OCI-LY1 (cell line): ENCODE measurements at regions not wholly inside any gene's neighbourhood (a gene's known extent, or its start where the extent isn't known, plus 50 kb on each side); places are given as distances from the start of the nearest gene placed in this dataset.

Source experiments
- H2AFZ ChIP-seq: fragments of 200-600 bp; sonication (generic), shearing (Covaris generic); 2 replicates; pipeline ENCODE4 v1.6.0; 2014; ENCODE audit warnings: antibody characterized with exemption, mild to moderate bottlenecking, low read length
- H3F3A ChIP-seq: fragments of 200-600 bp; sonication (generic), shearing (Covaris generic); 2 replicates; pipeline ENCODE4 v1.6.0; 2014; ENCODE audit warnings: mild to moderate bottlenecking, antibody characterized with exemption, low read length, moderate library complexity; ENCODE audit not compliant: insufficient read depth
- H3K27ac ChIP-seq: fragments of 200-600 bp; sonication (generic); 2 replicates; pipeline ENCODE4 v1.5.1; 2014; ENCODE audit warnings: low read length, mixed run types, mild to moderate bottlenecking, low read depth; ENCODE audit not compliant: poor library complexity, severe bottlenecking
- H3K27me3 ChIP-seq: fragments of 200-600 bp; sonication (generic); 2 replicates; pipeline ENCODE4 v1.6.0; 2014; ENCODE audit warnings: antibody characterized with exemption, mild to moderate bottlenecking, low read length, moderate library complexity; ENCODE audit not compliant: insufficient read depth
- H3K36me3 ChIP-seq: fragments of 200-600 bp; sonication (generic); 2 replicates; pipeline ENCODE4 v1.6.1; 2014; ENCODE audit warnings: mild to moderate bottlenecking, antibody characterized with exemption, low read length, moderate library complexity, mixed read lengths; ENCODE audit not compliant: insufficient read depth
- H3K4me1 ChIP-seq: fragments of 200-600 bp; sonication (generic); 2 replicates; pipeline ENCODE4 v1.5.1; 2014; ENCODE audit warnings: mild to moderate bottlenecking, low read length, moderate library complexity; ENCODE audit not compliant: insufficient read depth, severe bottlenecking
- H3K4me2 ChIP-seq: fragments of 200-600 bp; sonication (generic), shearing (Covaris generic); 2 replicates; pipeline ENCODE4 v1.6.1; 2014; ENCODE audit warnings: low read length
- H3K4me3 ChIP-seq: fragments of 200-600 bp; sonication (generic); 2 replicates; pipeline ENCODE4 v1.5.1; 2014; ENCODE audit warnings: low read length, low read depth, mild to moderate bottlenecking, mixed read lengths; ENCODE audit not compliant: poor library complexity, severe bottlenecking
- H3K79me2 ChIP-seq: fragments of 200-600 bp; shearing (Covaris generic); 2 replicates; pipeline ENCODE4 v1.6.1; 2016; ENCODE audit warnings: mixed run types, low read length, mixed read lengths; ENCODE audit not compliant: insufficient read depth
- H3K9ac ChIP-seq: fragments of 200-600 bp; sonication (generic), shearing (Covaris generic); 2 replicates; pipeline ENCODE4 v1.6.1; 2014; ENCODE audit warnings: mild to moderate bottlenecking, low read length, mixed read lengths
- H3K9me2 ChIP-seq: fragments of 200-600 bp; sonication (generic), shearing (Covaris generic); 2 replicates; pipeline ENCODE4 v1.6.1; 2014; ENCODE audit warnings: low read depth, mild to moderate bottlenecking, low read length, mixed read lengths
- H3K9me3 ChIP-seq: fragments of 200-600 bp; shearing (Covaris generic); 2 replicates; pipeline ENCODE4 v1.6.1; 2014; ENCODE audit warnings: low read length, mixed read lengths
- H4K20me1 ChIP-seq: fragments of 200-600 bp; sonication (generic), shearing (Covaris generic); 2 replicates; pipeline ENCODE4 v1.6.0; 2016; ENCODE audit warnings: mild to moderate bottlenecking, low read length; ENCODE audit not compliant: insufficient read depth
- EZH2 ChIP-seq: fragments of 200-600 bp; sonication (generic), shearing (Covaris generic); IDR thresholded peaks from 2 replicates; pipeline ENCODE4 v1.8.0; 2017; ENCODE audit warnings: borderline replicate concordance, mixed run types, mild to moderate bottlenecking, antibody characterized with exemption, low read length, moderate library complexity, mixed read lengths
- TF ChIP-seq, protein P1 (sequence below): fragments of 200-600 bp; sonication (generic), shearing (Covaris generic); IDR thresholded peaks from 2 replicates; pipeline ENCODE4 v1.5.1; 2017; ENCODE audit warnings: mild to moderate bottlenecking, antibody characterized with exemption, low read length, moderate library complexity, mixed read lengths

DNA sequence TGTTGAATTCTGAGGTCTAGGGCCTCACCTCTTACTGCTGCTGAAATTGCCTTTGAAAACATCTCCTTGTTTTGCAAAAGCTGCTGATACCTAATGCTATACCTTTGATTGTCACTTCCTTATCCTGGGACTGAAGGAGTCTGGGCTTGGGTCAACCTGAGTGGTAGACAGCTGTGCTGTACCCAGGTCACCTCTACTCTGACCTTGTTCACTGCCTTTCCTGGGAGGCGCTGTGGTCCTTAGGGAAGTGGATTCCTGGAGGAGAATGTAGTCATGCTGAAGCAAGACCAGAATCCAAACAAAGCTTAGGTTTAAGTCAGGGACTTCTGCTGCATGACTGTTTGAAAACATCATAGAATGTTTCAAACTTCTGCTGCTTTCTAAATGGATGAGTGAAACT lies 191.4 kb downstream of the SNAPC1 start:
- H2AFZ ChIP-seq, result no peak overlapping the region
- H3K27me3 ChIP-seq, result no peaks in the 10 kb centered on the region
- no peak overlapping the region for H3K4me2 ChIP-seq
- no peaks in the 10 kb centered on the region for H3K4me1 ChIP-seq
- no peak overlapping the region for H3K4me3 ChIP-seq
- no peak for TF ChIP-seq EZH2
- TF ChIP-seq, protein P1, sequence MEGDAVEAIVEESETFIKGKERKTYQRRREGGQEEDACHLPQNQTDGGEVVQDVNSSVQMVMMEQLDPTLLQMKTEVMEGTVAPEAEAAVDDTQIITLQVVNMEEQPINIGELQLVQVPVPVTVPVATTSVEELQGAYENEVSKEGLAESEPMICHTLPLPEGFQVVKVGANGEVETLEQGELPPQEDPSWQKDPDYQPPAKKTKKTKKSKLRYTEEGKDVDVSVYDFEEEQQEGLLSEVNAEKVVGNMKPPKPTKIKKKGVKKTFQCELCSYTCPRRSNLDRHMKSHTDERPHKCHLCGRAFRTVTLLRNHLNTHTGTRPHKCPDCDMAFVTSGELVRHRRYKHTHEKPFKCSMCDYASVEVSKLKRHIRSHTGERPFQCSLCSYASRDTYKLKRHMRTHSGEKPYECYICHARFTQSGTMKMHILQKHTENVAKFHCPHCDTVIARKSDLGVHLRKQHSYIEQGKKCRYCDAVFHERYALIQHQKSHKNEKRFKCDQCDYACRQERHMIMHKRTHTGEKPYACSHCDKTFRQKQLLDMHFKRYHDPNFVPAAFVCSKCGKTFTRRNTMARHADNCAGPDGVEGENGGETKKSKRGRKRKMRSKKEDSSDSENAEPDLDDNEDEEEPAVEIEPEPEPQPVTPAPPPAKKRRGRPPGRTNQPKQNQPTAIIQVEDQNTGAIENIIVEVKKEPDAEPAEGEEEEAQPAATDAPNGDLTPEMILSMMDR, result no peak
- no peak overlapping the region for H3K9ac ChIP-seq
- H3K79me2 ChIP-seq, result no peaks in the 10 kb centered on the region
- H3K36me3 ChIP-seq, result no peaks in the 10 kb centered on the region
- H3F3A ChIP-seq, result no peaks in the 10 kb centered on the region
- H4K20me1 ChIP-seq, result no peaks in the 10 kb centered on the region
- no peaks in the 10 kb centered on the region for H3K9me2 ChIP-seq
- H3K27ac ChIP-seq, result no peak overlapping the region
- H3K9me3 ChIP-seq, result peaks cover 4% of the 10 kb centered on the region; the same call in 1 of the 2 replicates

DNA sequence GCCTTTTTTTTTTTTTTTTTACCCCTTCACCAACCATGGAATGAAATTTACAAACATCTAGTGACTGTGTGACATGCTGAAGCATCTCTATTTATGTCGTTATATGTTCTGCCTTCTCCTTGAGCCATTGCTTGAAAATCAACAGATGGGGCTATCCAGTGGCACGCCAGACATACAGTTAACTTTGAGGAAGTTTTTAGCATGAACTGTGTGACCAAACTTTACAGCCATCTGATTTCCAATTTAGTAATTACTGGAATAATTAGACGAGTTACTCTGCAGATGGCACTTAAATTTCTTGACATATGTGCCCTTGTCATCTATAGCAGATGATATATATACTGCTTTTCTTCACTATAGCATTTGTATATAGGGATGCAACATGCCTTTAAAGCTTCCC lies 192.1 kb downstream of the SNAPC1 start:
- H3K27me3 ChIP-seq, result no peaks in the 10 kb centered on the region
- peaks cover 4% of the 10 kb centered on the region; the same call in 1 of the 2 replicates for H3K9me3 ChIP-seq
- no peak overlapping the region for H3K9ac ChIP-seq
- H4K20me1 ChIP-seq, result no peaks in the 10 kb centered on the region
- H3K36me3 ChIP-seq, result no peaks in the 10 kb centered on the region
- H3K4me1 ChIP-seq, result no peaks in the 10 kb centered on the region
- no peak overlapping the region for H3K27ac ChIP-seq
- H3K9me2 ChIP-seq, result no peaks in the 10 kb centered on the region
- H3K4me2 ChIP-seq, result no peak overlapping the region
- no peak overlapping the region for H2AFZ ChIP-seq
- TF ChIP-seq EZH2, result no peak
- TF ChIP-seq, protein P1, result no peak
- no peaks in the 10 kb centered on the region for H3F3A ChIP-seq
- H3K79me2 ChIP-seq, result no peaks in the 10 kb centered on the region
- no peak overlapping the region for H3K4me3 ChIP-seq

DNA sequence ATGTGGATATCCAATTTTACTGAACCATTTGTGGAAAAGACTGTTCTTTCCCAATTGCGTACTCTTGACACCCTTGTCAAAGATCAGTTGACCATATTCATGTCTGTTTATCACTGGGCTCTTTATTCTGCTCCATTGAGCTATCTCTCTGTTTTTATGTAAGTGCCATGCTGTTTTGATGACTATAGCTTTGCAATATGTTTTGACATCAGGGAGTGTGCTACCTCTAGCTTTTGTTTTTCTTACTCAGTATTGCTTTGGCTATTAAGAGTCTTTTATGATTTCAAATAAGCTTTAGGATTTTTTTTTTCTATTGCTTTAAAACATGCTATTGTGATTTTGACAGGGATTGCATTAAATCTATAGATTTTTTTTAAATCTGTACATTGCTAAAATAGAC lies 194.3 kb downstream of the SNAPC1 start:
- no peaks in the 10 kb centered on the region for H3K4me1 ChIP-seq
- H3K27ac ChIP-seq, result no peak overlapping the region
- H3K36me3 ChIP-seq, result no peaks in the 10 kb centered on the region
- H4K20me1 ChIP-seq, result no peaks in the 10 kb centered on the region
- no peaks in the 10 kb centered on the region for H3K9me2 ChIP-seq
- H3K9me3 ChIP-seq, result peaks cover 4% of the 10 kb centered on the region; the same call in 1 of the 2 replicates
- no peaks in the 10 kb centered on the region for H3K79me2 ChIP-seq
- no peak overlapping the region for H3K4me3 ChIP-seq
- no peak overlapping the region for H2AFZ ChIP-seq
- no peaks in the 10 kb centered on the region for H3F3A ChIP-seq
- H3K27me3 ChIP-seq, result no peaks in the 10 kb centered on the region
- no peak overlapping the region for H3K9ac ChIP-seq
- no peak for TF ChIP-seq EZH2
- TF ChIP-seq, protein P1, result no peak
- no peak overlapping the region for H3K4me2 ChIP-seq
